Right ventricle myocardium superior (tissue), 1 donor: ENCODE measurements at regions not wholly inside any gene's neighbourhood (a gene's known extent, or its start where the extent isn't known, plus 50 kb on each side); places are given as distances from the start of the nearest gene placed in this dataset.

ENCODE experiments used
- ATAC-seq: fragments of 200-7000 bp; cut with Tn5 transposase; one replicate; pipeline ENCODE4 v1.9.1; 2020; ENCODE audit warnings: mild to moderate bottlenecking; ENCODE audit not compliant: poor library complexity
- DNase-seq: peaks from one replicate; pipeline ENCODE4 v3.0.0-alpha.2; 2020
- intact Hi-C: fragments of 100-400 bp; cut with DNase I; formaldehyde crosslinking; loops from one replicate; pipeline ENCODE4 v1.11.2; 2022
- donor health status: DM: no; HTN: yes; CAD: no; lungs with severe emphysema.

- DNase-seq (no peak), ATAC-seq (no peak)
- intact Hi-C loops, result loop anchor here (10.0 kb wide), 1 partner anchor 201 kb away; no protein-coding TSS in a partner anchor
Measured at GRCh38 chrX:40465735-40466551, 114.8 kb upstream of the ATP6AP2 start.

GRCh38 chrX:40462795-40463194 is 118.0 kb upstream of the ATP6AP2 start:
- ATAC-seq, result no peak
- no peak for DNase-seq
- intact Hi-C loops, result loop anchor here (10.0 kb wide), 1 partner anchor 198 kb away; no protein-coding TSS in a partner anchor

DNA sequence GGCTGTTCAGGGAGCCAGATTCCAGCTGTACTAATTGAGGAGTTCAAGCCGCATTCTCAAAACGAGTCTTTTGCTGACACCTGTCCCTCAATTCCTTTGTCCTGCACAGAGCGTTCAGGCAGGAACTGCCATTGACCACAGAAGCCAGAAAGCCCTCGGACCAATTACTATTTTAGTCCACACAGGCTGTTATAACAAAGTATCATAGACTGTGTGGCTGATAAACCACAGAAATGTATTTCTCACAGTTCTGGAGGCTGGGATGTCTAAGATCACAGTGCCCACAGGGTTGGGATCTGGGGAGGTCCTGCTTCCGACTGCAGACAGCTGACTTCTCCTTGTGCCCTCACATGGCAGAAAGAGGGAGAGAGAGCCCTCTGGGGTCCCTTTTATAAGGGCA is 119.8 kb upstream of the ATP6AP2 start:
- no peak for ATAC-seq

GRCh38 chrX:40459571-40460158 is 121.1 kb upstream of the ATP6AP2 start:
- intact Hi-C loops, result loop anchor here (10.0 kb wide), 1 partner anchor 195 kb away; no protein-coding TSS in a partner anchor

More for the DNA sequence above, 119.8 kb upstream of the ATP6AP2 start:
- DNase-seq, result no peak
- intact Hi-C loops, result loop anchor here (10.0 kb wide), 1 partner anchor 196 kb away; no protein-coding TSS in a partner anchor

DNA sequence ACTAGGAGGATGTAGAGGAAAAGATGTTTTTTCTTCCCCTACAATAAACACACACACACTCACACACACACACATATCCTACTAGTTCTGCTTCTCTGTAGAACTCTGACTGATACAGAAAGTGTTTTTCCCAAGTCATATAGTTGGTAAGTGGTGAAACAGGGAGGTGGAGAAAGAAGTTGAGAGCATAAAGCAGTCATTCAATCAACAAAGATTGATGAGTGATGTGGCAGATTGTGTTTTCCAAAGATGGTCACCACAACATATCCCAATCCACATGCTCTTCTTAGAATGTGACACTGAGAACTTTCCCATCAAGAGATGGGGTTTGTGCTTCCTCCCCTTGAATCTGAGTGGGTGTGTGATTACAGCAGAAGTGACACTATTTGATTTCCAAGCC is 123.4 kb upstream of the ATP6AP2 start:
- intact Hi-C loops, result no loop called here
- ATAC-seq, result no peak
- no peak for DNase-seq

More at GRCh38 chrX:40459571-40460158, 121.1 kb upstream of the ATP6AP2 start:
- ATAC-seq (no peak), DNase-seq (no peak)

DNA sequence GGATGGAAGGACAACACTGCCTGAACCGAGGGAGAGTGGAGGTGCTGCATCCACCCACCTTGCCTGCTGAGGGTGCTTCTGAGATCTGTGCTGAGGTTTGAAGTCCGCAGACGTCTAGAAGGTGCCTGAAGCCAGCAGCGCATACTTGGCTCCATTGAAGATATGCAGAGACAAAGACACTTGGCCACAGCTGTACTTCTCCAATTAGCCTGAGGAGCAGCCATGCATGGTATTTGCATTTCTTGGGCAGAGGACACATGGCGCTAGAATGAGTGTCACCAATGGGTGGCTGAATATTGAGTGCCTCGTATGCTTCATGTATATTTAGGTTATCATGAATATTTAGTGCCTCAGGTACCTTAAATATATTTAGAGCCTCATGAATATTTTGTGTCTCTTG is 128.7 kb upstream of the ATP6AP2 start:
- no peak for ATAC-seq
- DNase-seq, result no peak
- intact Hi-C loops, result no loop called here

DNA sequence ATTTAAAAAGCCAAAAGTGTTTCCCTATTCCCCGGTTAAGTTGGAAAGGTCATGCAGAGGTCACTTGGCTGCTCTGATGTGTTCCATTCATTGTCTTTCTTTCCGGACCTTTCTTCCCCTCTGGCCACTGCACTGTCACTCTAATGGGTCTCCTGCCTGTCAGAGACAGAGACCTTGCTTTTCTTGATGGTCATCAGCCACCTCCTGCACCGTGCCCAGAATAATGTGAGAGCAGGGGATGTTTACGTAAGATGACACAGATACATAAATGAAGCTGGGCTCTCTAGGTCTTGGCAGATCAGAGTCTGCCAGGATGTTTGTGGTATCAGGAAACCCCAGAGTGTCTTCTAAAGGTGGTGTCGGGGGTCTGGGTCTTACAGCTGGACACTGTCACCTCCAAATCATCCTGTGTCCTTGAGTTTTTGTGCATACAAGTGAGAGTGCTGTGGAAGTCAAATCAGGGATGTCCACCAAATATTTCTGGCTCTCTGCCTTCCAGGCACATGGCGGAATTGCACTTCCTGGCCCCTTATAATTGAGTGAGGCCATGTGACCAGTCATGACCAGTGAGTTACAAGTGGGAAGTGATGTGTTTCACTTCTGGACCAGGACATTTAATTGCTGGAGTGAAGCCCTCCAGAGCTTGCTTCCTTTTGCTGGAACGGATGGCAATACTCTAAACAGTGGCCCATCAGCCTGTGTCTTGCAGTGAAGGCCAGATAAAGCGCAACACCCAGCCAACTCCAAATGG is 130.6 kb upstream of the ATP6AP2 start:
- DNase-seq (no peak), ATAC-seq (no peak)
- intact Hi-C loops, result no loop called here

DNA sequence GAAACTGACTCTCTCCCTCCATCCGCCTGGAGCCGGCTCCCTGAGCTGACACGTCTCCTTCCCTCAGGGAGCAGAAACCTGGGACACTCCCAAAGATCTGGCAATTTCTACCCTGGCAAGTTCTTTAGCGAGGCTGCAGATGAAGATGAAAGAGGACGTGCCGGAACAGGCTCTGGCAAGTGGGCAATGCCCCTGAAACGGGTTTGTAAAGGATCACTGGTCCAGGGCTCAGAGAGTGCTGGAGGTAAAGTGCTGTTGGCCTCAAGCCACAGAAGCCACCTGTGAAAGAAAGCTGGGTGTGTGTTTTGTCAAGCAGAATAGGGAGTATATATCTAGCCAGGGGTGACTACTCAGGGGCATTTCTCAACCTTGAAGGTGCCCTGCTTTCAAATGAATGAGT is 131.4 kb upstream of the ATP6AP2 start:
- ATAC-seq, result no peak
- no peak for DNase-seq
- intact Hi-C loops, result no loop called here

DNA sequence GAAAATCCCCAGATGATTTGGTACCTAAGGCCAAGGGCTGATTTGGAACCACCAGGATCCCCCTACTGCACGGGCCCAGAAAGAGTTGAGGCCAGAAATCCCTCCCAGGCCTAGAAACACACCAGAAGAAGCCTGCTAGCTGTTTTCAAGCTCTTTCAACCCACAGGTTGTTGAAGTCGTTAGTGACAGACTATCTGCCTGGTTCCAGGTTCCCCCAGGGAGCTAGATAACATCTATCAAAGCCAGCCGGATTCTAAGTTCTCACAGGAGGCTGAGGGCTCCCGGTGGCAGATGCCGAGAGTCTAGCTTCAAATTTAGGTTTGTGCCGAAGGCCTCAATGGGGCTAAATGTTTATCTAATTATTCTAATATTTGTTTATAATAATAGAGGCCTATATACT is 132.0 kb upstream of the ATP6AP2 start:
- DNase-seq (no peak), ATAC-seq (no peak)
- intact Hi-C loops, result no loop called here

DNA sequence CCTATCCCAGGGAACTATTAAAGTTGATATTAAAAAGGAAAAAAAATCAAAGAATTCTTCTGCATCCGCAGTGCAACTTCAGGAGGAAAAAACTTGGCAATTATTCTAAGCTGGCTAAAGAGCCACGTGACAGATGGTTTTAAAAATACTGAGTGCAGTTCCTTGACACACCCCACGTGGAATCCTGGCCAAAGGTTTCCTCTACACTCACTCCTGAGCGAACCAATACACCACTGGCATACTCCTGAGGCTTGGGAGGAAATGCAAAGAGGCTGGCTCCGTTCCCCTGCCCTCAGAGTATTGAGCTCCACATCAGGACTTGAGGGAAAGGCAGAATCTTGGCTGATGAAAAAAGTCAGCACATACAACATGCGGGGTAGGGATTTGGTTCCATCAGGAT is 133.8 kb upstream of the ATP6AP2 start:
- ATAC-seq (no peak), DNase-seq (no peak)
- intact Hi-C loops, result no loop called here

GRCh38 chrX:40445691-40446090 is 135.1 kb upstream of the ATP6AP2 start:
- DNase-seq (no peak), ATAC-seq (no peak)
- intact Hi-C loops, result no loop called here

DNA sequence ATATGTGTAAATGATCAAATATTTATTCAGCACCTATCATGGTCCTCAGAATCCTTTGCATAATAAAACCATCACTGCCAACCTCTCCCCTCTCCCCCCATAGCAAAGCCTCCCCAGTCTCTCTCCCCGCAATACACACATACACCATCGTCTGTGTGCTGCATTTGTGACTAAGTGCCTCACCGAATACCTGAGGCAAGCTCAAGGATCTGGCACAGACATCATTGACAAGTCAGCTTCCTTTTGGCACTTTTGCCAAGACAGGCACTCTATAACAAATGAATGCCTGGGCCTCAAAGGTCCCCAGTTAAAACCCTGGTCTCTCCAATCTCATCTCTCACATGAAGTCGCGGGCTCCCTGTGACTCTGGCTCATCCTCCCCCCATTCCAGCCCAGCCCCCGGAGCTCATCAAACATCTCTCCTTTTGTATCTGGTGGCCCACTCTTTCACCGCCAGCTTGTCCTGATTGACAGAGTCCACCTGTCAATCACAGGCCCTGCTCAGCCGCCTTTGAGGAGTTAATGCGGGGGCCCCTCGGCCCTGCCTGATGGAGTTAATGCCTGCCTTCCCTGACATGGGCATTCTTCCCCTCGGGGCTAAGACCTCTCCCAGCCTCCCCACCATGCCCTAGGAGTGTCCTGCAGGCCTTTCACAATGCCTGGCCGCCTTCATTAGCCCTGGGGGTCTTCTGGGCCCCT is 135.8 kb upstream of the ATP6AP2 start:
- ATAC-seq (no peak), DNase-seq (no peak)
- intact Hi-C loops, result no loop called here

- DNase-seq (no peak), ATAC-seq (no peak)
- intact Hi-C loops, result no loop called here
Measured at GRCh38 chrX:40444133-40444532, 136.6 kb upstream of the ATP6AP2 start.

- intact Hi-C loops, result no loop called here
- ATAC-seq, result no peak
- DNase-seq, result no peak
Measured at GRCh38 chrX:40440866-40441265, 139.9 kb upstream of the ATP6AP2 start.

GRCh38 chrX:40439625-40440532 is 140.9 kb upstream of the ATP6AP2 start:
- intact Hi-C loops, result no loop called here
- ATAC-seq (no peak), DNase-seq (no peak)

- intact Hi-C loops, result no loop called here
- ATAC-seq, result no peak
- DNase-seq, result no peak
Measured at GRCh38 chrX:40437348-40437747, 143.4 kb upstream of the ATP6AP2 start.

DNA sequence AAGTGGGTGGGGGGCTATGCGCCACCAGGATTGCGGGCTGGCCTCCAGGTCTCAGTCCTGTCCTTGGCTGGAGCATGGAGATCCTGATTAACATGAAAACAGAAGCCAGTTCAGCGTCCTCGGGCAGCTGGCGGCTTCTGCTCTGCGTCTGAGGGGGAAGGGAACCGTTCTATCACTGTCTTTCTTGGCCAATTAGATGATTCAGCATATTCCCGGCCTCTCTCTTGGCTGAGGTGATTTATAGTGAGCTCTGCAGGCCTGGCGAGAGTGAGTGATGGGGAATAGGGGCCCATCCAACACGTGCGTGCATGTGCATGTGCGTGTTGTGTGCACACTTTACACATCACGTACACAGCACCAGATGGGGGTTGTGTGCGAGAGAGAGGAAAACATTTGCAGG is 145.8 kb upstream of the ATP6AP2 start:
- DNase-seq (peak; percentile 44), ATAC-seq (peak; percentile 75)
- intact Hi-C loops, result no loop called here

- DNase-seq (no peak), ATAC-seq (no peak)
- intact Hi-C loops, result no loop called here
Measured at GRCh38 chrX:40434443-40434842, 146.3 kb upstream of the ATP6AP2 start.
